Endodermal cell (in vitro differentiated cells): ENCODE measurements at regions not wholly inside any gene's neighbourhood (a gene's known extent, or its start where the extent isn't known, plus 50 kb on each side); places are given as distances from the start of the nearest gene placed in this dataset.

Experiments used
- DNase-seq: peaks from one replicate; pipeline ENCODE4 v3.0.0-alpha.2; 2017
- H3K27ac ChIP-seq: 2 replicates; pipeline ENCODE4 v1.5.1; 2013; ENCODE audit warnings: mild to moderate bottlenecking, low read depth, low read length, moderate library complexity
- H3K27me3 ChIP-seq: 2 replicates; pipeline ENCODE4 v1.6.1; 2013; ENCODE audit warnings: mild to moderate bottlenecking, low read length, moderate library complexity; ENCODE audit not compliant: insufficient read depth, control insufficient read depth, poor library complexity, severe bottlenecking
- H3K36me3 ChIP-seq: 2 replicates; pipeline ENCODE4 v1.7.0; 2013; ENCODE audit warnings: mild to moderate bottlenecking, low read length, moderate library complexity; ENCODE audit not compliant: control insufficient read depth, insufficient read depth
- H3K4me1 ChIP-seq: one replicate; pipeline ENCODE4 v1.7.0; 2013; ENCODE audit warnings: low read length; ENCODE audit not compliant: control insufficient read depth, insufficient read depth
- H3K4me3 ChIP-seq: 2 replicates; pipeline ENCODE4 v1.5.1; 2013; ENCODE audit warnings: mild to moderate bottlenecking, low read length, moderate library complexity
- H3K9ac ChIP-seq: 2 replicates; pipeline ENCODE4 v1.6.1; 2013; ENCODE audit warnings: mild to moderate bottlenecking, low read length, moderate library complexity; ENCODE audit not compliant: poor library complexity, severe bottlenecking; ENCODE audit errors: extremely low read depth
- H3K9me3 ChIP-seq: 2 replicates; pipeline ENCODE4 v1.6.1; 2013; ENCODE audit warnings: mild to moderate bottlenecking, low read length, moderate library complexity; ENCODE audit not compliant: control insufficient read depth
- H3K27ac Mint-ChIP-seq: 2 replicates; pipeline ENCODE4 v1.8.0; 2020; ENCODE audit warnings: mixed read lengths
- H3K27me3 Mint-ChIP-seq: 2 replicates; pipeline ENCODE4 v1.8.0; 2021; ENCODE audit warnings: mild to moderate bottlenecking, mixed read lengths; ENCODE audit not compliant: insufficient read depth
- H3K36me3 Mint-ChIP-seq: 2 replicates; pipeline ENCODE4 v1.8.0; 2020; ENCODE audit warnings: low read depth, mixed read lengths
- H3K4me1 Mint-ChIP-seq: 2 replicates; pipeline ENCODE4 v1.8.0; 2020; ENCODE audit warnings: mixed read lengths
- H3K4me3 Mint-ChIP-seq: 2 replicates; pipeline ENCODE4 v1.8.0; 2020; ENCODE audit warnings: mild to moderate bottlenecking, moderate library complexity, mixed read lengths
- H3K9me3 Mint-ChIP-seq: 2 replicates; pipeline ENCODE4 v1.8.0; 2020; ENCODE audit warnings: mild to moderate bottlenecking, mixed read lengths
- CTCF ChIP-seq: fragments of 200-600 bp; sonication (generic); conservative IDR thresholded peaks from 2 replicates; pipeline ENCODE4 v1.5.0; 2021; ENCODE audit warnings: antibody characterized with exemption, mild to moderate bottlenecking
- WGBS, 2 experiments: methylation state at CpG; one replicate each; pipeline versions ENCODE4 v1.1.5 to v1.1.7; 2013; ENCODE audit warnings: missing lambda C conversion rate in 2 of 2, mixed read lengths in 1 of 2; ENCODE audit not compliant: insufficient coverage in 1 of 2, insufficient read length in 1 of 2; 5-methylcytosine and 5-hydroxymethylcytosine counted together

GRCh38 chr3:66747261-66747660 is 246.4 kb upstream of the LRIG1 start:
- Mint-ChIP-seq H3K4me1 (peaks cover 11% of the 10 kb centered on the region), H3K9me3 (no peaks in the 10 kb centered on the region), H3K27ac (no peak overlapping the region), H3K27me3 (peaks cover 3% of the 10 kb centered on the region), H3K4me3 (no peak overlapping the region), H3K36me3 (no peaks in the 10 kb centered on the region)
- no peak overlapping the region for H3K27ac ChIP-seq
- DNase-seq, result no peak
- WGBS, 2 experiments, result 93 to 96% methylated on average over 6 of the region's 6 CpGs
- no peak for TF ChIP-seq CTCF
- H3K27me3 ChIP-seq, result no peaks in the 10 kb centered on the region
- H3K4me1 ChIP-seq, result peaks cover 2% of the 10 kb centered on the region
- no peaks in the 10 kb centered on the region for H3K36me3 ChIP-seq
- H3K4me3 ChIP-seq, result no peak overlapping the region
- no peak overlapping the region for H3K9ac ChIP-seq
- H3K9me3 ChIP-seq, result no peaks in the 10 kb centered on the region

GRCh38 chr3:66747696-66748095 is 246.9 kb upstream of the LRIG1 start:
- Histone ChIP-seq H3K4me3 (no peak overlapping the region), H3K27me3 (no peaks in the 10 kb centered on the region), H3K9ac (no peak overlapping the region), H3K4me1 (peaks cover 2% of the 10 kb centered on the region), H3K36me3 (no peaks in the 10 kb centered on the region), H3K27ac (no peak overlapping the region), H3K9me3 (no peaks in the 10 kb centered on the region)
- H3K4me1 Mint-ChIP-seq, result peaks cover 11% of the 10 kb centered on the region
- H3K27ac Mint-ChIP-seq, result no peak overlapping the region
- TF ChIP-seq CTCF, result no peak
- H3K27me3 Mint-ChIP-seq, result peaks cover 3% of the 10 kb centered on the region
- no peaks in the 10 kb centered on the region for H3K36me3 Mint-ChIP-seq
- WGBS, 2 experiments, result 91 to 100% methylated on average over 1 to 4 of the region's 4 CpGs
- no peaks in the 10 kb centered on the region for H3K9me3 Mint-ChIP-seq
- H3K4me3 Mint-ChIP-seq, result no peak overlapping the region
- DNase-seq, result no peak

- Mint-ChIP-seq H3K27me3 (peaks cover 3% of the 10 kb centered on the region), H3K4me3 (no peak overlapping the region), H3K36me3 (no peaks in the 10 kb centered on the region), H3K27ac (no peak overlapping the region), H3K4me1 (peaks cover 15% of the 10 kb centered on the region), H3K9me3 (no peaks in the 10 kb centered on the region)
- no peaks in the 10 kb centered on the region for H3K36me3 ChIP-seq
- H3K9me3 ChIP-seq, result no peaks in the 10 kb centered on the region
- no peak for TF ChIP-seq CTCF
- H3K4me3 ChIP-seq, result no peak overlapping the region
- no peak overlapping the region for H3K9ac ChIP-seq
- no peaks in the 10 kb centered on the region for H3K27me3 ChIP-seq
- no peak for DNase-seq
- WGBS, 2 experiments, result 88 to 100% methylated on average over 2 of the region's 2 CpGs
- peaks cover 4% of the 10 kb centered on the region for H3K4me1 ChIP-seq
- no peak overlapping the region for H3K27ac ChIP-seq
These were observed 247.5 kb upstream of the LRIG1 start for GRCh38 chr3:66748175-66748876.
